ENCODE measurements at regions not wholly inside any gene's neighbourhood (a gene's known extent, or its start where the extent isn't known, plus 50 kb on each side); places are given as distances from the start of the nearest gene placed in this dataset.

DNA sequence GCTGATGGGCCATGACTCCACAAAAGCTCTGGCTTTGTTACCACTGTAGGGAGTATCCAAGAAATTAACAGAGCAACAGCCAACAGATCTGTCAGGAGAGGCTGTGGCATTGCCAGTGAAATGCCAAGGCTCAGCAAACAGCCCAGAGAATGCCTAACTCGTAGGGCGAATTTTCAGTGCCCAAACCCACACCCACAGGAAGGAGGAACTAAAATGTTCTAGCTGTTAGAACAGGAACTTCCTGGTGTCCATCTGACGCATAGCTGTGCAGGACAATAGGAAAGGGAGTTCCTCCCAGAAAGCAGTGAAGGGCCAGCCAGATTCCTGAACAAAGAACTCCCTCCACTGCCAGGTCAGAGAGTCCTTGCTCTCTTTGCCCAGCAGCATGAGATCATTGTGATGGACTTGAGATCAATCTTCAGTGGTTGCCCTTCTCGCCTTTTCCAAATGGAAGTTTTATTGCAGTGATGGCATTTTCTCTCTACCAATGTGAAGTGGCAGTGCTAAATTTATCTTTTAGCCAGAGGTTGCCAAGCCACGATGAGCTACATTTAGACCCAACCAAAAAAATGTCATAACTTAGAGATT lies 224.2 kb upstream of the STARD13 start:
- no peak for TF ChIP-seq GATA2 (IDR thresholded peaks at IDR 0.05; ENCODE audit: low read depth, low read length)
- TF ChIP-seq GATA3 (IDR thresholded peaks at IDR 0.05; ENCODE audit: low read depth, low read length) = no peak
